ENCODE measurements at regions not wholly inside any gene's neighbourhood (a gene's known extent, or its start where the extent isn't known, plus 50 kb on each side); places are given as distances from the start of the nearest gene placed in this dataset.

DNA sequence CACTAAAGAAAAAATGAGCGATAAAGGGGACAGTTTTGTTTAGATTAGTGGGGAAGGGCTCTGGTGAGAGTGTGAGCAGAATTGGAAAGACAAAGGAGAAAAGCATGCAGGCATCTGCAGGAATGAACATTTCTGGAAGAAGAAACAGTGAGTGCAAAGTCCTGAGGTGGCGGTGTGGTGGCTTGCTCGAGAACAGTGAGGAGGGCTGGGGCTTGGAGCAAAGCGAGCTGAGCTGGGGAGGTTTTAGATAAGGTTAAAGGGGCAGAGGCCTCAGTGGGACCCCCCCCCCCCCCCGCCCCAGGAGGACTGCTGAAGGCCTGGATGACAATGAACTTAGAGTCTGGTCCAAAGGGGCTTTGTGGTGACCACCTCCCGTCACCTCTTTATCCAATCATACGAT, 202.7 kb upstream of the MVB12B start:
- TF ChIP-seq, protein P1, sequence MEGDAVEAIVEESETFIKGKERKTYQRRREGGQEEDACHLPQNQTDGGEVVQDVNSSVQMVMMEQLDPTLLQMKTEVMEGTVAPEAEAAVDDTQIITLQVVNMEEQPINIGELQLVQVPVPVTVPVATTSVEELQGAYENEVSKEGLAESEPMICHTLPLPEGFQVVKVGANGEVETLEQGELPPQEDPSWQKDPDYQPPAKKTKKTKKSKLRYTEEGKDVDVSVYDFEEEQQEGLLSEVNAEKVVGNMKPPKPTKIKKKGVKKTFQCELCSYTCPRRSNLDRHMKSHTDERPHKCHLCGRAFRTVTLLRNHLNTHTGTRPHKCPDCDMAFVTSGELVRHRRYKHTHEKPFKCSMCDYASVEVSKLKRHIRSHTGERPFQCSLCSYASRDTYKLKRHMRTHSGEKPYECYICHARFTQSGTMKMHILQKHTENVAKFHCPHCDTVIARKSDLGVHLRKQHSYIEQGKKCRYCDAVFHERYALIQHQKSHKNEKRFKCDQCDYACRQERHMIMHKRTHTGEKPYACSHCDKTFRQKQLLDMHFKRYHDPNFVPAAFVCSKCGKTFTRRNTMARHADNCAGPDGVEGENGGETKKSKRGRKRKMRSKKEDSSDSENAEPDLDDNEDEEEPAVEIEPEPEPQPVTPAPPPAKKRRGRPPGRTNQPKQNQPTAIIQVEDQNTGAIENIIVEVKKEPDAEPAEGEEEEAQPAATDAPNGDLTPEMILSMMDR (IDR thresholded peaks at IDR 0.05; ENCODE audit: low read depth, low read length, poor library complexity, severe bottlenecking) = no peak
- no peak for TF ChIP-seq EZH2phosphoT487 (IDR thresholded peaks at IDR 0.05; ENCODE audit: borderline replicate concordance, low read length)

Data from DOHH2 (cell line).